ENCODE measurements at regions not wholly inside any gene's neighbourhood (a gene's known extent, or its start where the extent isn't known, plus 50 kb on each side); places are given as distances from the start of the nearest gene placed in this dataset.

DNA sequence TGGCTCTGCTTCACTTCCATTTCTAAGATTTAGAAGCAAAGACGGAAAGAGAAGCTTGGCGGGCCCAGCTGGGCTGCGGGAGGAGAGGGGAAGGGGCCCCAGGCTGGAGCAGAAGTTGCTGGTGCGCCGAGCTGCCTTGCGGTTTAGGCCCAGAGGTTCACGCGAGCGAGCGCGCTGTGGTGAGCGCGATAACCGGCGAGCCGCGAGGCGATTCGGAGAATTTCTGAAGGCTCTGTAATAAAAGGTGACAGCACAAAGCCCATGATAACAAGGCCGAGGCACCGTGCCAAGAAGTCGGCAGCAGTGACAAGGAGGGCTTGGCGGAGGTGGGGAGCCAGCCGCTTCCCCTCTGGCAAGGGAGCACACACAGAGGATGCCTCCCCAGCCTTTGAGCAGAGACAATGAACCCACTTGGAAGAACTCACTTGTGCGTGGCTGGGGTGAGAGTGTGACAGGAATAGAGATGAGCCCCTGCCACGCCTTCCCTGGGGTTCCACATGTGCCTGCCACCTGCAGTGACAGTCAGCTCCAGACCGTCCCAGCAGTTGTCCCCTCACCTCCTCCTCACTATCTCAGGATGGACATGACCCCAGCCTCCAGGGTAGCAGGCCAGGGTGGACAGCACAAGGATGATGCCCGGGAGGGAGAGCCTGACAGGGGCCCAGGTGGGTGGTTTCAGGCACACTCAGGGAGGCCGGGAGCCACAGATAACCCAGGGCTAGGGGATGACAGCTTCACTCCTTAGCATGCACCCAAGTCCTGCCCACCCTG, 315.2 kb downstream of the UACA start (continued):
- peak; percentile 68 to 90 for TF ChIP-seq TRIM24 (IDR thresholded peaks at IDR 0.05)
- peak; percentile 27; the same call in 1 of the 2 replicates for TF ChIP-seq NFRKB (IDR thresholded peaks at IDR 0.05; ENCODE audit: low read depth)
- no peak for TF ChIP-seq BMI1 (IDR thresholded peaks at IDR 0.05; ENCODE audit: low read length)
- peak; percentile 99 for TF ChIP-seq TCF3 (CRISPR knock-in tag; IDR thresholded peaks at IDR 0.05)
- peak; percentile 69 for TF ChIP-seq FOSL1 (tag; conservative IDR thresholded peaks at IDR 0.05)
- TF ChIP-seq, protein P1, sequence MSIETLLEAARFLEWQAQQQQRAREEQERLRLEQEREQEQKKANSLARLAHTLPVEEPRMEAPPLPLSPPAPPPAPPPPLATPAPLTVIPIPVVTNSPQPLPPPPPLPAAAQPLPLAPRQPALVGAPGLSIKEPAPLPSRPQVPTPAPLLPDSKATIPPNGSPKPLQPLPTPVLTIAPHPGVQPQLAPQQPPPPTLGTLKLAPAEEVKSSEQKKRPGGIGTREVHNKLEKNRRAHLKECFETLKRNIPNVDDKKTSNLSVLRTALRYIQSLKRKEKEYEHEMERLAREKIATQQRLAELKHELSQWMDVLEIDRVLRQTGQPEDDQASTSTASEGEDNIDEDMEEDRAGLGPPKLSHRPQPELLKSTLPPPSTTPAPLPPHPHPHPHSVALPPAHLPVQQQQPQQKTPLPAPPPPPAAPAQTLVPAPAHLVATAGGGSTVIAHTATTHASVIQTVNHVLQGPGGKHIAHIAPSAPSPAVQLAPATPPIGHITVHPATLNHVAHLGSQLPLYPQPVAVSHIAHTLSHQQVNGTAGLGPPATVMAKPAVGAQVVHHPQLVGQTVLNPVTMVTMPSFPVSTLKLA (conservative IDR thresholded peaks at IDR 0.05), result peak in 1 of 2 experiments; percentile 90; a peak in 3 of 4 replicates
- TF ChIP-seq NONO (IDR thresholded peaks at IDR 0.05; ENCODE audit: low read depth in 2 of 2, low read length in 1 of 2), result peak in 1 of 2 experiments; percentile 95; a peak in 2 of 4 replicates
- peak; percentile 76 for TF ChIP-seq CREB1 (IDR thresholded peaks at IDR 0.05)
- no peak for TF ChIP-seq CREB1 (CRISPR knock-in tag; IDR thresholded peaks at IDR 0.05)
- TF ChIP-seq ZNF551 (CRISPR knock-in tag; IDR thresholded peaks at IDR 0.05), result no peak
- peak; percentile 93 for TF ChIP-seq EP300 (IDR thresholded peaks at IDR 0.05; ENCODE audit: low read length)
- TF ChIP-seq, protein P2, sequence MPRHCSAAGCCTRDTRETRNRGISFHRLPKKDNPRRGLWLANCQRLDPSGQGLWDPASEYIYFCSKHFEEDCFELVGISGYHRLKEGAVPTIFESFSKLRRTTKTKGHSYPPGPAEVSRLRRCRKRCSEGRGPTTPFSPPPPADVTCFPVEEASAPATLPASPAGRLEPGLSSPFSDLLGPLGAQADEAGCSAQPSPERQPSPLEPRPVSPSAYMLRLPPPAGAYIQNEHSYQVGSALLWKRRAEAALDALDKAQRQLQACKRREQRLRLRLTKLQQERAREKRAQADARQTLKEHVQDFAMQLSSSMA (CRISPR knock-in tag; IDR thresholded peaks at IDR 0.05), result no peak
- TF ChIP-seq, protein P3, sequence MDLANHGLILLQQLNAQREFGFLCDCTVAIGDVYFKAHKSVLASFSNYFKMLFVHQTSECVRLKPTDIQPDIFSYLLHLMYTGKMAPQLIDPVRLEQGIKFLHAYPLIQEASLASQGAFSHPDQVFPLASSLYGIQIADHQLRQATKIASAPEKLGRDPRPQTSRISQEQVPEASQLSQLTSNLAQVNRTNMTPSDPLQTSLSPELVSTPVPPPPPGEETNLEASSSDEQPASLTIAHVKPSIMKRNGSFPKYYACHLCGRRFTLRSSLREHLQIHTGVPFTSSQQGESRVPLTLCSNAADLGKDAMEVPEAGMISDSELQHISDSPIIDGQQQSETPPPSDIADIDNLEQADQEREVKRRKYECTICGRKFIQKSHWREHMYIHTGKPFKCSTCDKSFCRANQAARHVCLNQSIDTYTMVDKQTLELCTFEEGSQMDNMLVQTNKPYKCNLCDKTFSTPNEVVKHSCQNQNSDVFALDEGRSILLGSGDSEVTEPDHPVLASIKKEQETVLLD (IDR thresholded peaks at IDR 0.05), result peak; percentile 58; the same call in 1 of the 2 replicates
- TF ChIP-seq TEAD4 (IDR thresholded peaks at IDR 0.05; ENCODE audit: low read length), result peak; percentile 95
- no peak for TF ChIP-seq TEAD4 (CRISPR knock-in tag; IDR thresholded peaks at IDR 0.05; ENCODE audit: borderline replicate concordance)
- TF ChIP-seq MBD2 (IDR thresholded peaks at IDR 0.05; ENCODE audit: borderline replicate concordance, low read depth), result peak; percentile 74
- TF ChIP-seq RBM15 (IDR thresholded peaks at IDR 0.05; ENCODE audit: insufficient read depth, low read length), result no peak
- TF ChIP-seq, protein P4, sequence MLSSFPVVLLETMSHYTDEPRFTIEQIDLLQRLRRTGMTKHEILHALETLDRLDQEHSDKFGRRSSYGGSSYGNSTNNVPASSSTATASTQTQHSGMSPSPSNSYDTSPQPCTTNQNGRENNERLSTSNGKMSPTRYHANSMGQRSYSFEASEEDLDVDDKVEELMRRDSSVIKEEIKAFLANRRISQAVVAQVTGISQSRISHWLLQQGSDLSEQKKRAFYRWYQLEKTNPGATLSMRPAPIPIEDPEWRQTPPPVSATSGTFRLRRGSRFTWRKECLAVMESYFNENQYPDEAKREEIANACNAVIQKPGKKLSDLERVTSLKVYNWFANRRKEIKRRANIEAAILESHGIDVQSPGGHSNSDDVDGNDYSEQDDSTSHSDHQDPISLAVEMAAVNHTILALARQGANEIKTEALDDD (IDR thresholded peaks at IDR 0.05), result peak; percentile 74
- TF ChIP-seq TCFL5 (CRISPR knock-in tag; conservative IDR thresholded peaks at IDR 0.05), result no peak
- TF ChIP-seq, protein P5, sequence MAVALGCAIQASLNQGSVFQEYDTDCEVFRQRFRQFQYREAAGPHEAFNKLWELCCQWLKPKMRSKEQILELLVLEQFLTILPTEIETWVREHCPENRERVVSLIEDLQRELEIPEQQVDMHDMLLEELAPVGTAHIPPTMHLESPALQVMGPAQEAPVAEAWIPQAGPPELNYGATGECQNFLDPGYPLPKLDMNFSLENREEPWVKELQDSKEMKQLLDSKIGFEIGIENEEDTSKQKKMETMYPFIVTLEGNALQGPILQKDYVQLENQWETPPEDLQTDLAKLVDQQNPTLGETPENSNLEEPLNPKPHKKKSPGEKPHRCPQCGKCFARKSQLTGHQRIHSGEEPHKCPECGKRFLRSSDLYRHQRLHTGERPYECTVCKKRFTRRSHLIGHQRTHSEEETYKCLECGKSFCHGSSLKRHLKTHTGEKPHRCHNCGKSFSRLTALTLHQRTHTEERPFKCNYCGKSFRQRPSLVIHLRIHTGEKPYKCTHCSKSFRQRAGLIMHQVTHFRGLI (CRISPR knock-in tag; IDR thresholded peaks at IDR 0.05), result peak; percentile 61; the same call in 1 of the 2 replicates
- peak; percentile 64 to 71 for TF ChIP-seq NRF1 (conservative IDR thresholded peaks at IDR 0.05 in 1 of 2, IDR thresholded peaks at IDR 0.05 in 1 of 2)
- no peak for TF ChIP-seq ZNF212 (CRISPR knock-in tag; IDR thresholded peaks at IDR 0.05)
- TF ChIP-seq HDAC3 (IDR thresholded peaks at IDR 0.05; ENCODE audit: borderline replicate concordance, partially characterized antibody), result peak; percentile 96
- peak; percentile 99 for TF ChIP-seq ARID1B (IDR thresholded peaks at IDR 0.05)
